PC-9 (cell line): ENCODE measurements at regions not wholly inside any gene's neighbourhood (a gene's known extent, or its start where the extent isn't known, plus 50 kb on each side); places are given as distances from the start of the nearest gene placed in this dataset.

Experiments used
- BruUV-seq: library from RNA; stranded (reverse); fragments of 400-500 nt; replicated peaks from 2 replicates; lab custom pipeline; 2021; lab: Mats Ljungman, UMichigan
- CTCF ChIA-PET: fragments of 300-600 bp; sonication (Branson Sonifier 250); formaldehyde crosslinking; loops from one replicate; lab custom pipeline; 2022; ENCODE audit warnings: antibody characterized with exemption; lab: Charles Lee
- POLR2A ChIA-PET: fragments of 300-600 bp; sonication (Branson Sonifier 250); formaldehyde crosslinking; loops from one replicate; lab custom pipeline; 2022; ENCODE audit warnings: antibody characterized with exemption; ENCODE audit not compliant: unreplicated experiment; lab: Charles Lee
- DNase-seq, 2 experiments: peaks; one replicate each; pipeline versions ENCODE4 v3.0.0 to v3.0.0-alpha.2; 2015 to 2022; ENCODE audit warnings: mixed read lengths in 1 of 2
- H2AFZ ChIP-seq: fragments of 200-600 bp; sonication (generic); 2 replicates; pipeline ENCODE4 v1.8.1; 2017; ENCODE audit warnings: antibody characterized with exemption
- H3F3A ChIP-seq: fragments of 200-600 bp; sonication (generic); 2 replicates; pipeline ENCODE4 v1.8.1; 2017; ENCODE audit warnings: antibody characterized with exemption, mild to moderate bottlenecking, low read depth; ENCODE audit not compliant: insufficient read depth
- H3K27ac ChIP-seq: fragments of 200-600 bp; sonication (generic); 2 replicates; pipeline ENCODE4 v1.6.1; 2016; ENCODE audit warnings: mixed run types
- H3K27me3 ChIP-seq: fragments of 200-600 bp; sonication (generic); 2 replicates; pipeline ENCODE4 v1.6.1; 2016; ENCODE audit warnings: low read depth, mixed run types; ENCODE audit not compliant: insufficient read depth
- H3K36me3 ChIP-seq: fragments of 200-600 bp; sonication (generic); 2 replicates; pipeline ENCODE4 v1.6.1; 2016; ENCODE audit warnings: low read depth, mixed run types
- H3K4me1 ChIP-seq: fragments of 200-600 bp; sonication (generic); replicated peaks from 2 replicates; pipeline ENCODE4 v1.6.1; 2016; ENCODE audit warnings: mixed run types; ENCODE audit not compliant: insufficient read depth
- H3K4me2 ChIP-seq: fragments of 200-600 bp; sonication (generic); 2 replicates; pipeline ENCODE4 v1.6.1; 2017; ENCODE audit warnings: mixed run types
- H3K4me3 ChIP-seq: fragments of 200-600 bp; sonication (generic); 2 replicates; pipeline ENCODE4 v1.6.1; 2016; ENCODE audit warnings: mixed run types
- H3K79me2 ChIP-seq: fragments of 200-600 bp; sonication (generic); 2 replicates; pipeline ENCODE4 v1.6.1; 2017; ENCODE audit warnings: low read depth, mixed run types
- H3K9me2 ChIP-seq: fragments of 200-600 bp; sonication (generic); 2 replicates; pipeline ENCODE4 v1.8.1; 2017; ENCODE audit warnings: mild to moderate bottlenecking; ENCODE audit not compliant: insufficient read depth
- H3K9me3 ChIP-seq: fragments of 200-600 bp; sonication (generic); 2 replicates; pipeline ENCODE4 v1.8.1; 2016; ENCODE audit warnings: low read depth; ENCODE audit not compliant: insufficient read depth
- H4K20me1 ChIP-seq: fragments of 200-600 bp; sonication (generic); 2 replicates; pipeline ENCODE4 v1.8.1; 2017; ENCODE audit not compliant: insufficient read depth
- EZH2 ChIP-seq: fragments of 200-600 bp; sonication (generic); IDR thresholded peaks from 2 replicates; pipeline ENCODE4 v1.8.0; 2017; ENCODE audit warnings: antibody characterized with exemption, low read depth
- intact Hi-C: fragments of 100-400 bp; cut with micrococcal nuclease; formaldehyde crosslinking; loops from one replicate; pipeline ENCODE4 v1.10.0; 2022; ENCODE audit not compliant: unreplicated experiment
- TF ChIP-seq, protein P1 (sequence below): fragments of 200-600 bp; sonication (generic); conservative IDR thresholded peaks from 2 replicates; pipeline ENCODE4 v1.6.1; 2017; ENCODE audit warnings: mixed run types, antibody characterized with exemption, mild to moderate bottlenecking, moderate library complexity

DNA sequence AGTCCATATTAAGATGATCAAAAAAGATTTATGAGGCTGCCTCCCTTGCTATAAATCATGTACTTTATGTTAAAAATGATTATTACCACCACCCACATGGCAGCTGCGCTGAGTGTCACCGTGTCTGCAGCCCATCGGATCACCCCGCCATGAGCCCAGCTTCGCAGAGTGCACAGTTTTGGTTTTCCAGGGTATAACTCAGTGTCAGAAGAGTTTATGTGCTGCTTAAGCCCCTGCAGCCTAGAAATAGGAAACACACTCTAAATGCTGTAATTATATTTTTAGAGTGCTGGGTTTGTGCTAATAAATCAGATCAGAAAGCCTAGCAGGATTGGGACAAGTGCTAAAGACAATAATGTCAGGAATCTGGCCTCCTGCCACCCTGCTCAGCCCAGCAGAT, 54.7 kb upstream of the ONECUT1 start:
- POLR2A ChIA-PET: no interaction called here
- H3K4me3 ChIP-seq: no peak overlapping the region
- BruUV-seq: no TSS peak
- no peaks in the 10 kb centered on the region for H3K79me2 ChIP-seq
- TF ChIP-seq, protein P1, sequence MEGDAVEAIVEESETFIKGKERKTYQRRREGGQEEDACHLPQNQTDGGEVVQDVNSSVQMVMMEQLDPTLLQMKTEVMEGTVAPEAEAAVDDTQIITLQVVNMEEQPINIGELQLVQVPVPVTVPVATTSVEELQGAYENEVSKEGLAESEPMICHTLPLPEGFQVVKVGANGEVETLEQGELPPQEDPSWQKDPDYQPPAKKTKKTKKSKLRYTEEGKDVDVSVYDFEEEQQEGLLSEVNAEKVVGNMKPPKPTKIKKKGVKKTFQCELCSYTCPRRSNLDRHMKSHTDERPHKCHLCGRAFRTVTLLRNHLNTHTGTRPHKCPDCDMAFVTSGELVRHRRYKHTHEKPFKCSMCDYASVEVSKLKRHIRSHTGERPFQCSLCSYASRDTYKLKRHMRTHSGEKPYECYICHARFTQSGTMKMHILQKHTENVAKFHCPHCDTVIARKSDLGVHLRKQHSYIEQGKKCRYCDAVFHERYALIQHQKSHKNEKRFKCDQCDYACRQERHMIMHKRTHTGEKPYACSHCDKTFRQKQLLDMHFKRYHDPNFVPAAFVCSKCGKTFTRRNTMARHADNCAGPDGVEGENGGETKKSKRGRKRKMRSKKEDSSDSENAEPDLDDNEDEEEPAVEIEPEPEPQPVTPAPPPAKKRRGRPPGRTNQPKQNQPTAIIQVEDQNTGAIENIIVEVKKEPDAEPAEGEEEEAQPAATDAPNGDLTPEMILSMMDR: no peak
- no peak for TF ChIP-seq EZH2
- no peak overlapping the region for H3K4me2 ChIP-seq
- H3F3A ChIP-seq: no peaks in the 10 kb centered on the region
- DNase-seq: no peak
- no peaks in the 10 kb centered on the region for H3K9me3 ChIP-seq
- H4K20me1 ChIP-seq: no peaks in the 10 kb centered on the region
- no peaks in the 10 kb centered on the region for H3K36me3 ChIP-seq
- CTCF ChIA-PET: no interaction called here
- no peak overlapping the region for H2AFZ ChIP-seq
- intact Hi-C loops: no loop called here
- no peak overlapping the region for H3K27ac ChIP-seq
- no peaks in the 10 kb centered on the region for H3K27me3 ChIP-seq
- H3K4me1 ChIP-seq: no peaks in the 10 kb centered on the region
- no peaks in the 10 kb centered on the region for H3K9me2 ChIP-seq
